ENCODE measurements at regions not wholly inside any gene's neighbourhood (a gene's known extent, or its start where the extent isn't known, plus 50 kb on each side); places are given as distances from the start of the nearest gene placed in this dataset.

GRCh38 chr3:36011791-36012190 is 368.5 kb upstream of the STAC start:
- TF ChIP-seq CTCF (conservative IDR thresholded peaks at IDR 0.05; ENCODE audit: low read depth, low read length) (no peak), EZH2 (IDR thresholded peaks at IDR 0.05; ENCODE audit: borderline replicate concordance, low read depth, low read length, poor library complexity, severe bottlenecking) (no peak)
